ENCODE measurements at regions not wholly inside any gene's neighbourhood (a gene's known extent, or its start where the extent isn't known, plus 50 kb on each side); places are given as distances from the start of the nearest gene placed in this dataset.

- TF ChIP-seq ZNF785 (tag by site-specific recombination; IDR thresholded peaks at IDR 0.05): no peak
Observed at GRCh38 chr12:102601621-102602020, 121.3 kb upstream of the IGF1 start (continued).

- no peak overlapping the region for H3K27ac ChIP-seq (ENCODE audit: extremely low read depth, low read depth, low read length)
- no peaks in the 10 kb centered on the region for H3K36me3 ChIP-seq (ENCODE audit: control insufficient read depth in 2 of 2, insufficient read depth in 1 of 2, low read length in 2 of 2)
- no peaks in the 10 kb centered on the region for H3K9me3 ChIP-seq (ENCODE audit: control insufficient read depth, insufficient read depth, low read depth, low read length)
- no peaks in the 10 kb centered on the region for H3K4me1 ChIP-seq (ENCODE audit: control insufficient read depth, insufficient read depth, low read length)
- no peak overlapping the region for H3K4me3 ChIP-seq (ENCODE audit: low read depth, low read length)
- ChIA-PET POLR2A (no interaction called here), CTCF (interaction anchor here (0.8 kb wide), 1 partner anchor 16 kb away, joined by 3 read pairs; no protein-coding TSS in a partner anchor)
- no peak for TF ChIP-seq ZNF626 (tag by site-specific recombination; IDR thresholded peaks at IDR 0.05)
- TF ChIP-seq ZNF335 (tag by site-specific recombination; conservative IDR thresholded peaks at IDR 0.05): no peak
- TF ChIP-seq ZNF596 (tag by site-specific recombination; IDR thresholded peaks at IDR 0.05): no peak
- no peak for TF ChIP-seq ZNF148 (tag by site-specific recombination; IDR thresholded peaks at IDR 0.05; ENCODE audit: borderline replicate concordance)
- TF ChIP-seq ZNF146 (tag by site-specific recombination; IDR thresholded peaks at IDR 0.05): no peak
Observed at GRCh38 chr12:102596687-102597086, 116.3 kb upstream of the IGF1 start.

- Histone ChIP-seq H3K4me1 (ENCODE audit: control insufficient read depth, insufficient read depth, low read length) (no peaks in the 10 kb centered on the region), H3K27ac (ENCODE audit: extremely low read depth, low read depth, low read length) (no peak overlapping the region), H3K36me3 (ENCODE audit: control insufficient read depth in 2 of 2, insufficient read depth in 1 of 2, low read length in 2 of 2) (no peaks in the 10 kb centered on the region), H3K4me3 (ENCODE audit: low read depth, low read length) (no peak overlapping the region), H3K9me3 (ENCODE audit: control insufficient read depth, insufficient read depth, low read depth, low read length) (no peaks in the 10 kb centered on the region)
- TF ChIP-seq PRDM6 (tag by site-specific recombination; IDR thresholded peaks at IDR 0.05): no peak
- TF ChIP-seq TCF7L2 (IDR thresholded peaks at IDR 0.05; ENCODE audit: borderline replicate concordance, low read depth, low read length): no peak
- TF ChIP-seq ZBTB49 (tag by site-specific recombination; IDR thresholded peaks at IDR 0.05; ENCODE audit: low read depth): no peak
- TF ChIP-seq ZNF433 (tag by site-specific recombination; IDR thresholded peaks at IDR 0.05; ENCODE audit: low read depth): no peak
- no peak for TF ChIP-seq OVOL3 (tag by site-specific recombination; IDR thresholded peaks at IDR 0.05)
- TF ChIP-seq ZNF776 (tag by site-specific recombination; IDR thresholded peaks at IDR 0.05; ENCODE audit: borderline replicate concordance): no peak
- no peak for TF ChIP-seq SALL2 (tag by site-specific recombination; IDR thresholded peaks at IDR 0.05; ENCODE audit: borderline replicate concordance)
- CTCF ChIA-PET: interaction anchor here (0.5 kb wide), 1 partner anchor 1209 kb away, joined by 3 read pairs; no protein-coding TSS in a partner anchor
- POLR2A ChIA-PET: interaction anchor here (0.6 kb wide), 1 partner anchor 45 kb away, joined by 6 read pairs; no protein-coding TSS in a partner anchor
Observed at GRCh38 chr12:102596031-102596430, 115.7 kb upstream of the IGF1 start.

GRCh38 chr12:102595315-102595714 is 115.0 kb upstream of the IGF1 start:
- H3K27ac ChIP-seq (ENCODE audit: extremely low read depth, low read depth, low read length): no peak overlapping the region
- no peaks in the 10 kb centered on the region for H3K9me3 ChIP-seq (ENCODE audit: control insufficient read depth, insufficient read depth, low read depth, low read length)
- POLR2A ChIA-PET: no interaction called here
- H3K4me3 ChIP-seq (ENCODE audit: low read depth, low read length): no peak overlapping the region
- no peaks in the 10 kb centered on the region for H3K4me1 ChIP-seq (ENCODE audit: control insufficient read depth, insufficient read depth, low read length)
- CTCF ChIA-PET: interaction anchor here (0.5 kb wide), 1 partner anchor 1208 kb away, joined by 3 read pairs; no protein-coding TSS in a partner anchor
- H3K36me3 ChIP-seq (ENCODE audit: control insufficient read depth in 2 of 2, insufficient read depth in 1 of 2, low read length in 2 of 2): no peaks in the 10 kb centered on the region
- TF ChIP-seq PRDM6 (tag by site-specific recombination; IDR thresholded peaks at IDR 0.05): no peak
- TF ChIP-seq FEZF1 (tag by site-specific recombination; IDR thresholded peaks at IDR 0.05): no peak
- TF ChIP-seq GFI1B (tag by site-specific recombination; IDR thresholded peaks at IDR 0.05): no peak
- TF ChIP-seq ZNF571 (tag by site-specific recombination; IDR thresholded peaks at IDR 0.05): no peak
- no peak for TF ChIP-seq ZNF214 (tag by site-specific recombination; IDR thresholded peaks at IDR 0.05; ENCODE audit: borderline replicate concordance)
- TF ChIP-seq ZNF16 (tag by site-specific recombination; IDR thresholded peaks at IDR 0.05; ENCODE audit: low read depth): no peak
- TF ChIP-seq KLF8 (tag by site-specific recombination; IDR thresholded peaks at IDR 0.05): no peak
- TF ChIP-seq SALL2 (tag by site-specific recombination; IDR thresholded peaks at IDR 0.05; ENCODE audit: borderline replicate concordance): no peak
- TF ChIP-seq SETDB1 (IDR thresholded peaks at IDR 0.05; ENCODE audit: insufficient read length, low read length): no peak
